Trophoblast cell (in vitro differentiated cells and primary cell): ENCODE measurements at regions not wholly inside any gene's neighbourhood (a gene's known extent, or its start where the extent isn't known, plus 50 kb on each side); places are given as distances from the start of the nearest gene placed in this dataset.

ENCODE experiments used
- DNase-seq, 2 donors: peaks; one replicate each; pipeline ENCODE4 v3.0.0-alpha.2; 2016
- H2AFZ ChIP-seq: 2 replicates; pipeline ENCODE4 v1.6.1; 2013; ENCODE audit warnings: low read length, moderate library complexity, mild to moderate bottlenecking; ENCODE audit not compliant: insufficient read depth, poor library complexity
- H2AK5ac ChIP-seq: 2 replicates; pipeline ENCODE4 v1.6.1; 2013; ENCODE audit warnings: mild to moderate bottlenecking, low read length
- H2BK120ac ChIP-seq: 2 replicates; pipeline ENCODE4 v1.6.1; 2013; ENCODE audit warnings: low read length, mild to moderate bottlenecking, moderate library complexity; ENCODE audit not compliant: insufficient read depth, poor library complexity
- H2BK12ac ChIP-seq: 2 replicates; pipeline ENCODE4 v1.6.1; 2013; ENCODE audit warnings: mild to moderate bottlenecking, low read length, moderate library complexity
- H2BK5ac ChIP-seq: 2 replicates; pipeline ENCODE4 v1.6.1; 2013; ENCODE audit warnings: low read length, low read depth, moderate library complexity, mild to moderate bottlenecking; ENCODE audit not compliant: poor library complexity
- H3K14ac ChIP-seq: 2 replicates; pipeline ENCODE4 v1.6.1; 2013; ENCODE audit warnings: mild to moderate bottlenecking, low read length
- H3K18ac ChIP-seq: 2 replicates; pipeline ENCODE4 v1.6.1; 2013; ENCODE audit warnings: mild to moderate bottlenecking, low read length
- H3K23ac ChIP-seq: 2 replicates; pipeline ENCODE4 v1.6.1; 2013; ENCODE audit warnings: low read length
- H3K27ac ChIP-seq: 2 replicates; pipeline ENCODE4 v1.5.1; 2013; ENCODE audit warnings: low read depth, mild to moderate bottlenecking, inconsistent platforms, low read length, moderate library complexity
- H3K27me3 ChIP-seq: 2 replicates; pipeline ENCODE4 v1.6.1; 2013; ENCODE audit warnings: inconsistent platforms, mild to moderate bottlenecking, low read length, moderate library complexity; ENCODE audit not compliant: insufficient read depth
- H3K36me3 ChIP-seq, 2 experiments: 1 replicate in 1 of 2; 2 replicates in 1 of 2; pipeline ENCODE4 v1.6.1; 2013; ENCODE audit warnings: low read length in 2 of 2, mild to moderate bottlenecking in 2 of 2, moderate library complexity in 1 of 2; ENCODE audit not compliant: insufficient read depth in 2 of 2, control insufficient read depth in 1 of 2
- H3K4ac ChIP-seq: 2 replicates; pipeline ENCODE4 v1.6.1; 2013; ENCODE audit warnings: low read depth, mild to moderate bottlenecking, low read length, moderate library complexity
- H3K4me1 ChIP-seq, 2 experiments: 1 replicate in 1 of 2; 2 replicates in 1 of 2; pipeline ENCODE4 v1.6.1; 2013; ENCODE audit warnings: low read length in 2 of 2, mild to moderate bottlenecking in 2 of 2, moderate library complexity in 1 of 2; ENCODE audit not compliant: insufficient read depth in 2 of 2, control insufficient read depth in 1 of 2
- H3K4me2 ChIP-seq: 2 replicates; pipeline ENCODE4 v1.6.1; 2013; ENCODE audit warnings: inconsistent platforms, mild to moderate bottlenecking, low read length, moderate library complexity
- H3K4me3 ChIP-seq: 2 replicates; pipeline ENCODE4 v1.5.1; 2013; ENCODE audit warnings: mild to moderate bottlenecking, low read depth, low read length, inconsistent platforms
- H3K79me1 ChIP-seq: one replicate; pipeline ENCODE4 v1.6.1; 2013; ENCODE audit warnings: low read length
- H3K79me2 ChIP-seq: 2 replicates; pipeline ENCODE4 v1.6.1; 2013; ENCODE audit warnings: low read length, mild to moderate bottlenecking; ENCODE audit not compliant: control insufficient read depth, insufficient read depth, poor library complexity
- H3K9ac ChIP-seq: 2 replicates; pipeline ENCODE4 v1.6.1; 2013; ENCODE audit warnings: mild to moderate bottlenecking, low read length
- H3K9me3 ChIP-seq: 2 replicates; pipeline ENCODE4 v1.6.1; 2013; ENCODE audit warnings: low read depth, mild to moderate bottlenecking, control low read depth, inconsistent platforms, low read length; ENCODE audit not compliant: insufficient read depth
- H4K12ac ChIP-seq: 2 replicates; pipeline ENCODE4 v1.6.1; 2013; ENCODE audit warnings: low read depth, mild to moderate bottlenecking, low read length, moderate library complexity
- H4K8ac ChIP-seq: 2 replicates; pipeline ENCODE4 v1.6.1; 2013; ENCODE audit warnings: low read depth, mild to moderate bottlenecking, low read length, moderate library complexity
- H4K91ac ChIP-seq: one replicate; pipeline ENCODE4 v1.6.1; 2013; ENCODE audit warnings: low read depth, mild to moderate bottlenecking, low read length, moderate library complexity
- WGBS: extraction: QIAGEN DNeasy Blood & Tissue Kit; methylation state at CpG from one replicate; pipeline ENCODE4 v1.1.7; 2013; ENCODE audit warnings: missing lambda C conversion rate; ENCODE audit not compliant: insufficient read length, insufficient coverage; ENCODE audit errors: extremely low coverage; 5-methylcytosine and 5-hydroxymethylcytosine counted together

DNA sequence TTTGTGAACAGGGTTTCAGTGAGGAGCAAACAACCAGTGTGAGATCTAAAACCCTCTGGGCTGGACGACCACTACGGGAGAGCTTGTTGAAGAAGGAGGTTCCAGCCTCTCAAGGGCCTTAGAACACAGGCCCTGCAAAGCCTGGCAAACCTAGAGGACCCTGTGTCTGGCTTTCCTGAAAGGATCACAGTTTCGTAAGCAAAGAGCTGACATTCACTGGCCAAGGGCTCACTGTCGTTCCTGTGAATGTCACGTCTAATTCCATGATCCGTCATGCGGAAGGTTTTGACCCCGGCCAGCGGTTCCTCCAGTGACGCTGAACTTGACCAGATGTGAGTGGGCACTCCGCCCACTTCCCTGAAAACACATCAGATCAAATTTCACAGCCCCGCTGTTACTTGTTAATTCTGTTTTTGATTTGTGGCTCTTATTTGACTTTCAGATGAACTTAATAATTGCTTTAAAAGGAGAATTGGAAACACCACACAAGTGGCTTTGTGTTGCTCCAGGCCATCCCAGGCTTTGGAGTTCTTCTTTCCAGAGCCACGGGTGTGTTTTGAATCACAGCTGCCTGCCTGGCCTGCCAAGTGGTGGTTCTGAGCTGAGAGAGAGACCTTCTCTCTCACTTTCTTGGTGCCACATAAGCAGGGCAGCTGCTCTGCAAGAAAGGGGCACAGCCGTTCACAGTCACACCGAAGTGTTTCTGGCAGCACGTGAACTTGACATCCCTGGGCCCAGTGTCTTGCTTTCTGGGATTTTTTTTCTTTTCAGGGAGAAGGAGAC, 308.4 kb downstream of the NDUFA10 start:
- no peak overlapping the region for H3K4ac ChIP-seq
- H2AK5ac ChIP-seq: no peak overlapping the region
- H3K79me2 ChIP-seq: no peaks in the 10 kb centered on the region
- no peaks in the 10 kb centered on the region for H3K79me1 ChIP-seq
- H2AFZ ChIP-seq: no peak overlapping the region
- H4K8ac ChIP-seq: no peak overlapping the region
- H2BK5ac ChIP-seq: no peak overlapping the region
- H3K27me3 ChIP-seq: no peaks in the 10 kb centered on the region
- no peak overlapping the region for H3K4me2 ChIP-seq
- H3K14ac ChIP-seq: no peak overlapping the region
- H4K91ac ChIP-seq: no peak overlapping the region
- no peak overlapping the region for H3K27ac ChIP-seq
- H3K4me3 ChIP-seq: no peak overlapping the region
- no peak overlapping the region for H2BK12ac ChIP-seq
- no peak for DNase-seq
- peaks cover 30% of the 10 kb centered on the region for H3K9me3 ChIP-seq
- no peak overlapping the region for H2BK120ac ChIP-seq
- no CpG with 5 or more reads among the region's 16 CpGs for WGBS
- H3K4me1 ChIP-seq: no peaks in the 10 kb centered on the region
- no peak overlapping the region for H3K9ac ChIP-seq
- H4K12ac ChIP-seq: no peak overlapping the region
- H3K36me3 ChIP-seq: no peaks in the 10 kb centered on the region
- H3K23ac ChIP-seq: no peak overlapping the region
- no peak overlapping the region for H3K18ac ChIP-seq

DNA sequence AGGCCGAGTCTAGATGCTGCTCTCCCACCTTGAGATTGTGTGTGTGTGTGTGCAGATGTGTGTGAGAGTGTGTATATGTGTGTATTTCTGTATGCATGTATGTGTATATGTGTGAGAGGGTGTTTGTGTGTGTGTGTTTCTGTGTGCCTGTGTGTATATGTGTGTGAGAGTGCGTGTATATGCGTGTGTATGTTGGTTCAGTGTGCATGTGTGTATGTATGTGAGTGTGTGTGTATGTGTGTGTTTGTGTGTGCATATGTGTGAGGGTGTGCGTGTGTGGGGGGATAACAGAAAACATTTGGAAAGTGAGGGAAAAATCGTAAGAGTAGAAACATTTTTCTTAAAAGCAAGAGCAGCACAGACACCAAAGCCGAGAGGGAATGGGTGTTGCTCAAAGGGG, 309.1 kb downstream of the NDUFA10 start:
- H3K4ac ChIP-seq: no peak overlapping the region
- no peaks in the 10 kb centered on the region for H3K27me3 ChIP-seq
- H3K79me1 ChIP-seq: no peaks in the 10 kb centered on the region
- no peak overlapping the region for H2BK120ac ChIP-seq
- no peak overlapping the region for H4K12ac ChIP-seq
- H3K18ac ChIP-seq: no peak overlapping the region
- no peak overlapping the region for H2BK5ac ChIP-seq
- H3K36me3 ChIP-seq: no peaks in the 10 kb centered on the region
- H3K4me3 ChIP-seq: no peak overlapping the region
- no peak overlapping the region for H4K8ac ChIP-seq
- H2AK5ac ChIP-seq: no peak overlapping the region
- WGBS: no CpG with 5 or more reads among the region's 6 CpGs
- H3K4me2 ChIP-seq: no peak overlapping the region
- no peak for DNase-seq
- no peak overlapping the region for H3K14ac ChIP-seq
- H3K23ac ChIP-seq: no peak overlapping the region
- no peak overlapping the region for H2BK12ac ChIP-seq
- H4K91ac ChIP-seq: no peak overlapping the region
- H3K79me2 ChIP-seq: no peaks in the 10 kb centered on the region
- H3K4me1 ChIP-seq: no peaks in the 10 kb centered on the region
- no peak overlapping the region for H2AFZ ChIP-seq
- no peak overlapping the region for H3K27ac ChIP-seq
- H3K9ac ChIP-seq: no peak overlapping the region
- H3K9me3 ChIP-seq: peaks cover 34% of the 10 kb centered on the region

DNA sequence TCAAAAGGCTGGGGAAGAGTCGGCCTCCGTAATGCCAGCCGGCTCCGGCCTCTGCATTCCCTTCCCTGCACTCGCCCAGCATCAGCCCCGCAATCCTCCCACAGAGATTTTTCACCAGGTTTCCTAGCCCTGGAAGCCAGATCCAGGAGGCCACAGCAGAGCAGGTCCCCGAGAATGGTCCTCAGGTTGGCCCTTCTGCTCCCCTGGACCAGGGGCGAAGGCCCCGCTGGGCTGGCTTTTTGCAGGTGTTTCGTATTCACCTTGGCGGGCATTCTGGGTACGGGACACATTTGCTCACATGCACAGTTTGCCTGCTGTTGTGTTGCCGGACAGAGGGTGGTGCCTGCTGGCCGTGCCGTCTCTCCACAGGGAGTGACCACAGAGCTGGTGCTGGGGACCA, 309.5 kb downstream of the NDUFA10 start:
- Histone ChIP-seq H2BK5ac (no peak overlapping the region), H3K27me3 (no peaks in the 10 kb centered on the region), H3K4me1 (no peaks in the 10 kb centered on the region), H3K23ac (no peak overlapping the region), H2BK12ac (no peak overlapping the region), H2AFZ (no peak overlapping the region), H3K4ac (no peak overlapping the region), H2BK120ac (no peak overlapping the region), H3K27ac (no peak overlapping the region), H4K91ac (no peak overlapping the region), H3K36me3 (no peaks in the 10 kb centered on the region), H3K79me1 (no peaks in the 10 kb centered on the region), H3K9ac (no peak overlapping the region), H3K9me3 (peaks cover 33% of the 10 kb centered on the region), H4K8ac (no peak overlapping the region), H3K14ac (no peak overlapping the region), H4K12ac (no peak overlapping the region), H3K4me2 (no peak overlapping the region), H3K18ac (no peak overlapping the region), H2AK5ac (no peak overlapping the region), H3K79me2 (no peaks in the 10 kb centered on the region), H3K4me3 (no peak overlapping the region)
- WGBS: no CpG with 5 or more reads among the region's 15 CpGs
- DNase-seq: no peak

DNA sequence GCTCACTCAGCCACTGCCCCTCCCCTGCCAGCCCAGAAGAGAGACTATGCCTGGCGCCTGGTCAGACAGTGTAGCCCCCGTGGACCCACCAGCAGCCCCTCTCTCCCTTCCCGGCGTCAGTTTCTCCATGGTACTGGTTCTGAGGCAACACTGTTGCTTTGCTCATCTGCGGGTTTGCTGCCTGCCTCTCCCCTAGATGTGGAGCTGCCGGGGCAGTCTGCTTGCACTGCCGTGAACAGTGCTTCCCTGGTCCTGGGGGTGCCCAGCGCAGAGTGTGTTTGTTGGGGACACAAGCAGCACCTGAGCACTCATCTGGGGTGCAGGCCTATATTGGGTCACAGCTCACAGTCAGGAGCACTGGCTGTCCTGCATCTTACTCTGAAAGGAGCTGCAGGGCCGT, 309.9 kb downstream of the NDUFA10 start:
- H4K12ac ChIP-seq: no peak overlapping the region
- no peak overlapping the region for H3K4me3 ChIP-seq
- H2BK5ac ChIP-seq: no peak overlapping the region
- H3K36me3 ChIP-seq: no peaks in the 10 kb centered on the region
- H3K18ac ChIP-seq: no peak overlapping the region
- no peak overlapping the region for H3K23ac ChIP-seq
- H4K8ac ChIP-seq: no peak overlapping the region
- H2AFZ ChIP-seq: no peak overlapping the region
- no peak overlapping the region for H2BK12ac ChIP-seq
- H3K79me2 ChIP-seq: no peaks in the 10 kb centered on the region
- no peak overlapping the region for H3K9ac ChIP-seq
- no peaks in the 10 kb centered on the region for H3K4me1 ChIP-seq
- H3K4me2 ChIP-seq: no peak overlapping the region
- no peak overlapping the region for H3K27ac ChIP-seq
- no peak overlapping the region for H2BK120ac ChIP-seq
- no peaks in the 10 kb centered on the region for H3K27me3 ChIP-seq
- no CpG with 5 or more reads among the region's 9 CpGs for WGBS
- H3K4ac ChIP-seq: no peak overlapping the region
- peaks cover 33% of the 10 kb centered on the region for H3K9me3 ChIP-seq
- no peak overlapping the region for H2AK5ac ChIP-seq
- H4K91ac ChIP-seq: no peak overlapping the region
- H3K14ac ChIP-seq: no peak overlapping the region
- H3K79me1 ChIP-seq: no peaks in the 10 kb centered on the region
- no peak for DNase-seq
